Suppressor macrophage (primary cell): ENCODE measurements at regions not wholly inside any gene's neighbourhood (a gene's known extent, or its start where the extent isn't known, plus 50 kb on each side); places are given as distances from the start of the nearest gene placed in this dataset.
"Not testable (repeated sequence)": the region's sequence is repeated elsewhere in the genome, so short reads cannot be mapped to it uniquely, and the experiment has no call there.

ENCODE experiments used
- DNase-seq, 4 experiments: peaks; one replicate each; pipeline ENCODE4 v3.0.0-alpha.2; 2020 to 2022

DNA sequence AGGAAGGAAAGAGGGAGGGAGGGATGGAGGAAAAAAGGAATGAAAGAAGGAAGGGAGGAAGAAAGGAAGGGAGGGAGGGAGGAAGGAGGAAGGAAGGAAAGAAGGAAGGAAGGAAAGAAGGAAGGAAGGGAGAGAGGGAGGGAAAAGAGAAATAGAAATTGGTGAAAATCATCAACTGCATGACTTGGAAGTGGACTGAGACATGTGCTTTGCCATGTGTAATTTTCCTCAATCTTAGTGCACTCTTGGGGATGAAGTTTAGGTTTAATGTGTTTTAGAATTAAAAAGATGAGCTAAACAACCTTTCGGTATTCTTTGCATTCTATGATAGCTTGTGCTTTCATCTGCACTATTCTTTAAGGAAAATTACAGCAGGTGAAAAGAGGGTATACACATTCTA is 320.1 kb upstream of the GALNT5 start:
- no peak for DNase-seq

GRCh38 chr2:156944871-156945270 is 312.6 kb upstream of the GALNT5 start:
- DNase-seq, result no peak

- no peak for DNase-seq
These were observed 310.2 kb upstream of the GALNT5 start for GRCh38 chr2:156947261-156947660.

DNA sequence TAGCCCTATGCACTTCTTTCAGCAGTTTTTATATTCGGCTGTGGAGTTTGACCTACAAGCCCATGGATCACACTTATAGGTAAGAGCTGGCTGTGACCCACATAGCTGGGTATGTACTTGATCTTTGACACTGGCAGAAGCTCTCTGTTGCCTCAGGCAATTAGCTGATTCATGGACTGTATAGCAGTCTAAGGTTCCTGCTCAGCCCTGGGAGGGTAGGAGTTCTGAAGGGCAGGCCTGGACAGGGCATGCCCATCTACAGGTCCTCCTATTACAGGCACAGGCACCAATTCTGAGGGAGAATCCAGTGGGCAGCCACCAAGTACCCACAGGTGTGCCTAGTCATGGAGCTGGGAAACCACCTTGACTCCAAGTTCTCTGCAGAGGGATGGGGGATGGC is 301.8 kb upstream of the GALNT5 start:
- no peak for DNase-seq

- DNase-seq, result no peak
These were observed 301.3 kb upstream of the GALNT5 start for GRCh38 chr2:156956161-156956560.

DNA sequence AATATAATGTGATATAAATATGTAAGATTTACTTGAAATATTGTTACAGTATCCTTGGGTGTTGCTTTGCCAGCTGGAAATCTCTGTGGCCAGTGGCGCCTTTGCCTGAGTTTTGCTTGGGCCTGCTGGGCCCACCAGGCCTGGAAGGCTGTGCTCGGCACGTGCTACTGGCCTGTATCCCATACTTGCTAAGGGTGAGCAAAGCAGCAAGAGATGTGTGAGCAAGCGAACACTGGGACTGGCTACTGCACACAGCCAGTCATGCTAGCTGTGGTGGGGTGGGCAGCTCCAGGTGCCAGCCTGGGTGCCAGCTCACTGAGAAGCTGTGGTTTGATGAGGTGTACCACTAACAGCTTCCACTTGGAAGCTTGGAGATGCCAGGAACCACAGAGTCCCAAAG is 299.1 kb upstream of the GALNT5 start:
- DNase-seq, result no peak

- DNase-seq, result no peak
These were observed 298.0 kb upstream of the GALNT5 start for GRCh38 chr2:156959481-156959880.

DNA sequence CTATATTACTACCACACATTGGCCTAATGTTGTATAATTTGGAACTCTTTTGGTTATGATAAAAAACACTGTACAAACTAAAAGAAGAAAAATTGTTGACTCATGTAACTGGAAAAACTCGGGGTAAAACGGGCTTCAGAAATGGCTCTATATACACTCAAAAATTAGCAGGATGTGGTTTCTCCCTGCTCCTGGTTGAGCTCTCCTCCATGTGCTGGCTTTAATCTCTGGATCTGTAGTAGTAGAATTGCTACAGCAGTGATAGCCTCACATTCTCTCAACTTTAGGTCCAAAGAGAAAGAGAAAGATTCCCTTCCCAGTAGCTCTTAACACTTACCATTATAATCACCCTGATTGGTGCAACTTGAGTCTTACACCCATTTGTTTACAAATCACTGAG is 274.9 kb upstream of the GALNT5 start:
- DNase-seq, result no peak

DNA sequence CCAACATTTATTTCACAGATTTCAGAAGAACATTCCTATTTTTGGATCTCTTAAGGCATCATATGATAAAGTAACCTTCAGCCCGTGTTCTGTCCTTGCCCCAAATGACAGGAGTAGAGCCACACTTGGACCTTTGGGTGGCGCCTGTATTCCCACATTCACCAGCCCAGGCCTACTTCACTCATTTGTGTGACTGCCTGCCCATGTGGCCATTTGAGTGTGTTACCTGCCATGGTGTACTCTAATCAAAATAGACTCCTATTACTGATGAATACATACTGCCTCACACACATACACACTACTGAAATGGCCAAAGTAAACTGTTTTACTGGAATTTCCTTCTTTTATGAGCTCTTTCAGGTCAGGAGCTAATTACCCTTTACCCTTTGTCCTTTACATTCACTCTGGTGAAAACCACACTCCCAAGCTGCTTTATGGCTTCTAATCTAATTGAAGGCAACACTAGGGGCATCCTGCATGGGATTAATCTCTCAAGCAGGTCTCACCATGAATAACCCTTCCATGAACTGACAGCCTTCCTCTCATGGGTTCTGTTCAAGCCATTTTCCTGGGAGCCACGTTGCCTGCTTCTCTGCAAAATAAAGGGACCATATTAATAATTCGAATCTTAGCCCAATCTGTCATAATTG is 271.0 kb upstream of the GALNT5 start:
- DNase-seq, result no peak

GRCh38 chr2:156999661-157000060 is 257.8 kb upstream of the GALNT5 start:
- DNase-seq, result no peak

- DNase-seq, result no peak
These were observed 252.7 kb upstream of the GALNT5 start for GRCh38 chr2:157004789-157005188.

GRCh38 chr2:157015015-157015575 is 242.4 kb upstream of the GALNT5 start:
- no peak for DNase-seq

GRCh38 chr2:157023264-157023663 is 234.2 kb upstream of the GALNT5 start:
- DNase-seq, result not testable (repeated sequence)

- no peak for DNase-seq
These were observed 233.4 kb upstream of the GALNT5 start for GRCh38 chr2:157024129-157024528.

- DNase-seq, result no peak
These were observed 225.5 kb upstream of the GALNT5 start for GRCh38 chr2:157032017-157032416.

DNA sequence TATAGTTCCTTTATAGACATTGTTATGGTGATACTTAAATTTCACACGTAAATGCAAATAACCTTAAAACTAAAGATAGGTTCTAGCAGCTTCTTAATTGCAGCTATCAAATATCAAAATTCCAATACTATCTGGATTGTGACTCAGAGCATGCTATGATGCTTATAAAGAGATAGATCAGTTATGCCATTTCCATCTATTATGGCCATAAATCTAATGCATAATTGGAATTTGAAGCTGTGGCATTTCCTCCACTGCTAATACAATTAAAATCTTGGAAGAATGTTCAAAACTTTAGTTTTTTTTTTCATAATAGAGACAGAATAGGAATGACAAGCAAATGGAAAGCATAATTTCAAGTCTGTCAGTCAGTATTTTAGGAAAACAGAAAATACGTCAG is 220.8 kb upstream of the GALNT5 start:
- no peak for DNase-seq

GRCh38 chr2:157043786-157044185 is 213.7 kb upstream of the GALNT5 start:
- no peak for DNase-seq

GRCh38 chr2:157046396-157046795 is 211.1 kb upstream of the GALNT5 start:
- DNase-seq, result no peak

DNA sequence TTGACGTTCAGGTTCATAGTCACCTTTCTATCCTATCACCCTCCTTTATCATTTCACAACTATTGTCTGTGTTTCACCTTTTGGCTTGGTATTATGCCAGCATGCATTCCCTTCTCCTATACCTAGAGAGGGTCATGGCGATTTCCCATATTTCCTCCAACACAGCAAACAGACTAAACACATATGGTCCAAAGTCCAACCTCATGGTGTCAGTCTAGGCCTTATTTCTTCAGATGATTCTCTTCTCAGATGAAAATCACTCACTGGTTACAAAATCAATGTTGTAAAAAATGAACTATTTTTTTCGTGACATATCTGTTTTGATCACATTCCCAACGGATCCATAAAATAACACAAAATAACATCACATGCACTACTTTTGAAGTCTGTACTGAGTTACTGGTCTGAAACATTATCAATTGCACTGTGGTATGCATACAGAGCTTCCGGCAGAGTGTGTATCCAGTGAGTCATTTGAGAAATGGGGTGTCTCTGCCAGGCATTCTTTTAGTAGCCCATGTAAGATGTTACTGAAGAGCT is 204.8 kb upstream of the GALNT5 start:
- no peak for DNase-seq

- no peak for DNase-seq
These were observed 203.6 kb upstream of the GALNT5 start for GRCh38 chr2:157053876-157054275.

DNA sequence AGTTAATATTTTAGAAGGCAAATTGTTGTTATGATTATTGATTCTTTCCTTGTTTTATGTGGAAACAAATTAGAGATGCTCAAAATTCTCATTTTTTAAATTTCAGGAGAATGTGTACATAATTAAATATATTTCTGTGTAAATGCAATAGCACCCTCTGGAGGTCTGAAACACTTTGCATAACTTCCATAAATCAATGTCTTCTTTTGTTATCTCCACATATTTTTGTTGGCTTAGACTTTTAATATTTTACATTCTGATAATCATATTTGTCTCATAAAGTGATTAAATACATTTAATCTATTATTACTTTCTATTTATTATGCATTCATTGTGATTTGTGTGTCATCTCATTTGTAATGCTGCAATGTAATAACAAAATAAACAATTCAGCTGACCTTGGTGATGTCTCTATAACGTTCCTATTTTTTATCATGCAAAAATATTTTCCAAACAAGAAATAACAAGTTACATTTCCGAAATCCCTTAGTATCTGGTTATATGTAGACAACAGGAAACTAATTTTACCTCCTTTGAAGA is 201.8 kb upstream of the GALNT5 start:
- peak in 3 of 4 experiments; percentile 4 to 36 (median 17) for DNase-seq

GRCh38 chr2:157056200-157056676 is 201.3 kb upstream of the GALNT5 start:
- DNase-seq, result peak in 1 of 4 experiments; percentile 3

GRCh38 chr2:157058161-157058560 is 199.3 kb upstream of the GALNT5 start:
- DNase-seq, result no peak

DNA sequence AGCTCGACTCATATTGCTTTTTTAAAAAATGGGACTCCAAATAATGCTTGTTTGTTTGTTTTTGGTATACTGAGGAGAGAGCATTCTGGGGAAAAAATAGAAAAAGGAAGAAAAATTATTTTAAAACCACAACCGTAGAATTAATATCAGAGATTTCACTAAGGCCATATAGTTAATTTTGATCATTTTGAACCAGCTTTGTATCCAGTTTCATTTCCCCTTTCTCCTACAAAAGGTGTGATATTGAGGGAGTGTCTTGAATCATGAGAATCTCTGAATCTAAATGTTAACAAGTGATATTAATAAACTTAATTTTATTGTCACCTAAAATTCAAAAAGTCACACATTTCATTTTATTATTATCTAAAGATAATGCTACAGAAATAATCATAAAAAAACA is 198.5 kb upstream of the GALNT5 start:
- DNase-seq, result no peak
